ENCODE measurements at regions not wholly inside any gene's neighbourhood (a gene's known extent, or its start where the extent isn't known, plus 50 kb on each side); places are given as distances from the start of the nearest gene placed in this dataset.
"Not testable (repeated sequence)": the region's sequence is repeated elsewhere in the genome, so short reads cannot be mapped to it uniquely, and the experiment has no call there.

DNA sequence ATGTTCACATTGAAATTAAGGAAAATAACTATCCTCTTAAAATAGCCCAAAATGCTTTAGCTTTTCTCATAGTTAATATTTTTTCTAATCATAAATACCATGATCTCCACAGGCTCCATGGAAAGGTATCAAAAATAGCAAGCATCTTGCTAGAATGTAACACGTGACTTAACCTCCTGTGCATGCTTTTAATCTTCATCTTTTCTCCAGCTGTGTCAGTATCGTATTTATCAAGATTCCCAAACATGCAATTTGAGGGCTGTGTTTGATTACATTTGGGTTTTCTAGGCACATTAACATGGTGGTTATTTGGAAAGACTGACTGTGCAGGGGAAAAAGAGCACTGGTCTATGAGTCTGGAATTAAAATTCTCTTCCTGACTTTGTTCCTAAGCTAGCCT lies 472.5 kb upstream of the MCTP2 start:
- no peak overlapping the region for H3K4me3 ChIP-seq
- TF ChIP-seq, protein P1, sequence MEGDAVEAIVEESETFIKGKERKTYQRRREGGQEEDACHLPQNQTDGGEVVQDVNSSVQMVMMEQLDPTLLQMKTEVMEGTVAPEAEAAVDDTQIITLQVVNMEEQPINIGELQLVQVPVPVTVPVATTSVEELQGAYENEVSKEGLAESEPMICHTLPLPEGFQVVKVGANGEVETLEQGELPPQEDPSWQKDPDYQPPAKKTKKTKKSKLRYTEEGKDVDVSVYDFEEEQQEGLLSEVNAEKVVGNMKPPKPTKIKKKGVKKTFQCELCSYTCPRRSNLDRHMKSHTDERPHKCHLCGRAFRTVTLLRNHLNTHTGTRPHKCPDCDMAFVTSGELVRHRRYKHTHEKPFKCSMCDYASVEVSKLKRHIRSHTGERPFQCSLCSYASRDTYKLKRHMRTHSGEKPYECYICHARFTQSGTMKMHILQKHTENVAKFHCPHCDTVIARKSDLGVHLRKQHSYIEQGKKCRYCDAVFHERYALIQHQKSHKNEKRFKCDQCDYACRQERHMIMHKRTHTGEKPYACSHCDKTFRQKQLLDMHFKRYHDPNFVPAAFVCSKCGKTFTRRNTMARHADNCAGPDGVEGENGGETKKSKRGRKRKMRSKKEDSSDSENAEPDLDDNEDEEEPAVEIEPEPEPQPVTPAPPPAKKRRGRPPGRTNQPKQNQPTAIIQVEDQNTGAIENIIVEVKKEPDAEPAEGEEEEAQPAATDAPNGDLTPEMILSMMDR (IDR thresholded peaks at IDR 0.05) = no peak
- no peak for TF ChIP-seq POLR2A (IDR thresholded peaks at IDR 0.05)
- TF ChIP-seq POLR2AphosphoS5 (IDR thresholded peaks at IDR 0.05) = no peak
- H3K36me3 ChIP-seq = no peaks in the 10 kb centered on the region
- H3K4me1 ChIP-seq = no peaks in the 10 kb centered on the region
- no peaks in the 10 kb centered on the region for H3K27me3 ChIP-seq
- H3K9me3 ChIP-seq = peaks cover 0 to 20% of the 10 kb centered on the region in 2 donors
- intact Hi-C loops (cut with DNase I; ENCODE audit: low total_unique reads) = no loop called here
- H3K27ac ChIP-seq = no peak overlapping the region
- no peak for DNase-seq (ENCODE audit: low spot score in 2 of 2)

DNA sequence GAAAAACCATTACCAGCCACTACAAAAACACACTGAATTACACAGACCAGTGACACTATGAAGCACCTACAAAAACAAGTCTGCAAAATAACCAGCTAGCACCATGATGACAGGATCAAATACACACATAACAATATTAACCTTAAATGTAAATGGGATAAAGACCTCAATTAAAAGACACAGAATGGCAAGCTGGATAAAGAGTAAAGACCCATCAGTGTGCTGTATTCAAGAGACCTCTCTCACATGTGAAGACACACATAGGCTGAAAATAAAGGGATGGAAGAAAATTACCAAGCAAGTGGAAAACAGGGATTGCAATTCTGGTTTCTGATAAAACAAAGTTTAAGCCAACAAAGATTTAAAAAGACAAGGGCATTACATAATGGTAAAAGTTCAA lies 482.7 kb upstream of the MCTP2 start:
- Histone ChIP-seq H3K36me3 (no peaks in the 10 kb centered on the region), H3K27ac (no peak overlapping the region), H3K27me3 (no peaks in the 10 kb centered on the region), H3K4me1 (no peaks in the 10 kb centered on the region), H3K9me3 (peaks cover 0 to 30% of the 10 kb centered on the region in 2 donors), H3K4me3 (no peak overlapping the region)
- no peak for DNase-seq (ENCODE audit: low spot score in 2 of 2)
- TF ChIP-seq, protein P1 (IDR thresholded peaks at IDR 0.05) = no peak
- TF ChIP-seq POLR2AphosphoS5 (IDR thresholded peaks at IDR 0.05) (no peak), POLR2A (IDR thresholded peaks at IDR 0.05) (no peak)
- intact Hi-C loops (cut with DNase I; ENCODE audit: low total_unique reads) = no loop called here

DNA sequence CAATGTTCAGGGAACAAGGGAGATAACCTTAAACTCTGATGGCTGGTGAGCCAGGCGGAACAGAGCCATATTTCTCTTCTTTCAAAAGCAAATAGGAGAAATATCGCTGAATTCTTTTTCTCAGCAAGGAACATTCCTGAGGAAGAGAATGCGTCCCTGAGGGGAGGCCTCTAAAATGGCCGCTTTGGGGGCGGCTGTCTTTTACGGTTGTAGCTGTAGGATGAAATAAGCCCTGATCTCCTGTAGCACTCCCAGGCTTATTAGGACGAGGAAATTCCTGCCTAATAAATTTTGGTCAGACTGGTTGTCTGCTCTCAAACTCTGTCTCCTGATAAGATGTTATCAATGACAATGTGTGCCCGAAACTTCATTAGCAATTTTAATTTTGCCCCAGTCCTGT lies 496.4 kb upstream of the MCTP2 start:
- H3K36me3 ChIP-seq; intact Hi-C loops (cut with DNase I; ENCODE audit: low total_unique reads); H3K27me3 ChIP-seq; DNase-seq (ENCODE audit: low spot score in 2 of 2); H3K4me1 ChIP-seq; H3K4me3 ChIP-seq; H3K27ac ChIP-seq: not testable (repeated sequence)
- peaks cover 3 to 21% of the 10 kb centered on the region in 2 donors for H3K9me3 ChIP-seq

DNA sequence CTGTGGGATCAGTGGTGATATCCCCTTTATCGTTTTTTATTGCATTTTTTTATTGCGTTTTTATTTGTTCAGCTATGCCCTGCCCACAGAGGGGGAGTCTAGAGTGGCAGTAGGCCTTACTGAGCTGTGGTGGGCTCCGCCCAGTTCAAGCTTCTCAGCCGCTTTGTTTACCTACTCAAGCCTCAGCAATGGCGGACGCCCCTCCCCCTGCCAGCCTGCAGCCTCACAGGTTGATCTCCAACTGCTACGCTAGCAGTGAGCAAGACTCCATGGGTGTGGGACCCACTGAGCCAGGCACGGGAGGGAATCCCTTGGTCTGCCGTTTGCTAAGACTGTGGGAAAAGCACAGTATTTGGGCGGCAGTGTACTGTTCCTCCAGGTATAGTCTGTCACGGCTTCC lies 500.6 kb upstream of the MCTP2 start:
- Histone ChIP-seq H3K4me3 (no peak overlapping the region), H3K27me3 (no peaks in the 10 kb centered on the region), H3K4me1 (no peaks in the 10 kb centered on the region), H3K36me3 (no peaks in the 10 kb centered on the region), H3K9me3 (peaks cover 3 to 13% of the 10 kb centered on the region in 2 donors), H3K27ac (no peak overlapping the region)
- no peak for DNase-seq (ENCODE audit: low spot score in 2 of 2)
- TF ChIP-seq POLR2AphosphoS5 (IDR thresholded peaks at IDR 0.05) (no peak), POLR2A (IDR thresholded peaks at IDR 0.05) (no peak)
- TF ChIP-seq, protein P1 (IDR thresholded peaks at IDR 0.05) = no peak
- intact Hi-C loops (cut with DNase I; ENCODE audit: low total_unique reads) = no loop called here

DNA sequence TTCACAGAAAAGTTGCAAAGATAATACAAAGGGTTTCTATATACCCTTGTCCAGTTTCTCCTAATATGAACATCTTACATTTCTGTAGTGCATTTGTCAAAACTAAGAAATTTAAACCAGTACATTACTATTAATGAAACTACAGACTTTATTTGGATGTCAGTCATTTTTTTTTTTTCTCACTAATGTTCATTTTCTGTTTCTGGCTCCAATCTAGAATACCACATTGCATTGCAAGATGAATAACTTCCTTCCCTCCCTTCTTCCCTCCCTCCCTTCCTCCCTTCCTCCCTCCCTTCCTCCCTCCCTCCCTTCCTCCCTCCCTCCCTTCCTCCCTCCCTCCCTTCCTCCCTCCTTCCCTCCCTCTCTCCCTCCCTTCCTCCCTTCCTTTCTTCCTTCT lies 509.2 kb upstream of the MCTP2 start:
- H3K4me1 ChIP-seq = no peaks in the 10 kb centered on the region
- H3K36me3 ChIP-seq = no peaks in the 10 kb centered on the region
- H3K27ac ChIP-seq = no peak overlapping the region
- H3K4me3 ChIP-seq = no peak overlapping the region
- H3K27me3 ChIP-seq = no peaks in the 10 kb centered on the region
- intact Hi-C loops (cut with DNase I; ENCODE audit: low total_unique reads) = no loop called here
- H3K9me3 ChIP-seq = no peaks in the 10 kb centered on the region
- TF ChIP-seq, protein P1 (IDR thresholded peaks at IDR 0.05) = no peak
- TF ChIP-seq POLR2A (IDR thresholded peaks at IDR 0.05) (no peak), POLR2AphosphoS5 (IDR thresholded peaks at IDR 0.05) (no peak)
- DNase-seq (ENCODE audit: low spot score in 2 of 2) = no peak

DNA sequence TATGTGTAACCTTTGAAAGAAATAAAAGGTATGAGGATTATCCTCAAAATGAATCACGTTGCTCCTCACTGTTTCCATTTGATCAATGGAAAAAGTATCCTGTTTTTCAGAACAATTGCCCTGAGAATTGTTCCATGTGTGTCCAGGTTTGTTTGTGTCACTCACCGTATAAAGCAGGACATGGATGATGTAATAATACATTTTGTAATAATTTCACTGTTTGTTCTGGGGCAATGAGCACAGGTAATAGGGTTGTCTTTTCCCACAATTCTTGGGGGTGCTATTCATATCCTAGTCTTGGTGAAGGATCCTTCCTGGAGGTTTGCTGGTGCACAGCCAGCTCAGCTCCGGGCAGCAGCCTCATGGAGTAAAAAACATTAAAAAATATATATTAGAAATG lies 510.8 kb upstream of the MCTP2 start:
- H3K4me3 ChIP-seq = no peak overlapping the region
- no peaks in the 10 kb centered on the region for H3K36me3 ChIP-seq
- H3K27ac ChIP-seq = no peak overlapping the region
- DNase-seq (ENCODE audit: low spot score in 2 of 2) = no peak
- TF ChIP-seq, protein P1 (IDR thresholded peaks at IDR 0.05) = no peak
- TF ChIP-seq POLR2A (IDR thresholded peaks at IDR 0.05) (no peak), POLR2AphosphoS5 (IDR thresholded peaks at IDR 0.05) (no peak)
- H3K9me3 ChIP-seq = no peaks in the 10 kb centered on the region
- H3K27me3 ChIP-seq = no peaks in the 10 kb centered on the region
- no peaks in the 10 kb centered on the region for H3K4me1 ChIP-seq
- intact Hi-C loops (cut with DNase I; ENCODE audit: low total_unique reads) = no loop called here
